ENCODE measurements at regions not wholly inside any gene's neighbourhood (a gene's known extent, or its start where the extent isn't known, plus 50 kb on each side); places are given as distances from the start of the nearest gene placed in this dataset.

- TF ChIP-seq CTCF (tag by site-specific recombination; IDR thresholded peaks at IDR 0.05) (no peak), ZNF274 (IDR thresholded peaks at IDR 0.05; ENCODE audit: low read length) (no peak), ZNF274 (tag by site-specific recombination; IDR thresholded peaks at IDR 0.05; ENCODE audit: borderline replicate concordance) (no peak), ZBTB44 (tag by site-specific recombination; IDR thresholded peaks at IDR 0.05) (no peak)
Observed at GRCh38 chr10:111139567-111139966, 62.7 kb downstream of the ADRA2A start.

All from HEK293 (cell line).